H1 (cell line): ENCODE measurements at regions not wholly inside any gene's neighbourhood (a gene's known extent, or its start where the extent isn't known, plus 50 kb on each side); places are given as distances from the start of the nearest gene placed in this dataset.

ENCODE experiments used
- CTCF ChIA-PET: fragments of 300-600 bp; sonication (Branson Sonifier 250); formaldehyde crosslinking; loops from one replicate; lab custom pipeline; 2021; ENCODE audit not compliant: partially characterized antibody; lab: Charles Lee
- POLR2A ChIA-PET: fragments of 300-600 bp; sonication (Branson Sonifier 250); formaldehyde crosslinking; loops from one replicate; lab custom pipeline; 2021; ENCODE audit warnings: inconsistent platforms; ENCODE audit not compliant: partially characterized antibody; lab: Charles Lee
- DNase-seq, 2 experiments: peaks; one replicate each; pipeline versions ENCODE4 v3.0.0 to v3.0.0-alpha.2; 2010 to 2022; ENCODE audit warnings: low spot score in 2 of 2, low read depth in 1 of 2, mixed read lengths in 1 of 2
- FAIRE-seq: peaks from 2 replicates; lab custom pipeline; 2011; peaks lifted over from hg19 to GRCh38; lab: Jason Lieb, UNC
- H2AFZ ChIP-seq: 2 replicates; pipeline ENCODE4 v1.8.1; 2012; ENCODE audit warnings: low read length, inconsistent platforms
- H2AK5ac ChIP-seq: 2 replicates; pipeline ENCODE4 v1.6.1; 2013; ENCODE audit warnings: low read depth, low read length
- H2BK120ac ChIP-seq: replicated peaks from 2 replicates; pipeline ENCODE3; 2013; ENCODE audit warnings: low read depth, low read length, inconsistent platforms
- H2BK12ac ChIP-seq: 2 replicates; pipeline ENCODE4 v1.6.1; 2013; ENCODE audit warnings: low read depth, low read length
- H2BK15ac ChIP-seq: 2 replicates; pipeline ENCODE4 v1.6.1; 2013; ENCODE audit warnings: low read length
- H2BK20ac ChIP-seq: 2 replicates; pipeline ENCODE4 v1.6.1; 2013; ENCODE audit warnings: low read length
- H2BK5ac ChIP-seq: 2 replicates; pipeline ENCODE4 v1.6.1; 2013; ENCODE audit warnings: low read depth, low read length
- H3K14ac ChIP-seq: 2 replicates; pipeline ENCODE4 v1.6.1; 2013; ENCODE audit warnings: inconsistent platforms; ENCODE audit not compliant: insufficient read length
- H3K18ac ChIP-seq: 2 replicates; pipeline ENCODE4 v1.6.1; 2013; ENCODE audit warnings: low read length; ENCODE audit errors: extremely low read depth
- H3K23ac ChIP-seq: 2 replicates; pipeline ENCODE4 v1.6.1; 2013; ENCODE audit warnings: inconsistent platforms; ENCODE audit not compliant: insufficient read length
- H3K23me2 ChIP-seq: 2 replicates; pipeline ENCODE4 v1.6.1; 2013; ENCODE audit warnings: low read depth, low read length
- H3K27ac ChIP-seq: 2 replicates; pipeline ENCODE4 v1.6.1; 2011; ENCODE audit warnings: low read depth, low read length, inconsistent platforms
- H3K27me3 ChIP-seq, 4 experiments: replicated peaks in 1 of 4; 1 replicate in 1 of 4; 2 replicates in 3 of 4; pipeline versions ENCODE4 v1.6.1 to v1.8.1; 2011 to 2013; ENCODE audit warnings: low read length in 3 of 4, mild to moderate bottlenecking in 3 of 4, inconsistent platforms in 2 of 4, mixed read lengths in 2 of 4, moderate library complexity in 1 of 4; ENCODE audit not compliant: control insufficient read depth in 3 of 4, insufficient read depth in 3 of 4; ENCODE audit errors: extremely low read depth in 1 of 4
- H3K36me3 ChIP-seq, 4 experiments: 2 replicates each; pipeline versions ENCODE4 v1.6.1 to v1.8.1; 2011 to 2013; ENCODE audit warnings: mild to moderate bottlenecking in 4 of 4, low read length in 3 of 4, moderate library complexity in 2 of 4, control low read depth in 1 of 4, inconsistent platforms in 1 of 4; ENCODE audit not compliant: insufficient read depth in 4 of 4, control insufficient read depth in 2 of 4
- H3K4ac ChIP-seq: replicated peaks from 2 replicates; pipeline ENCODE3; 2013; ENCODE audit warnings: low read length, low read depth, mixed read lengths, inconsistent platforms; ENCODE audit not compliant: insufficient read length
- H3K4me1 ChIP-seq, 4 experiments: replicated peaks in 1 of 4; 1 replicate in 1 of 4; 2 replicates in 3 of 4; pipeline versions ENCODE4 v1.6.1 to v1.8.1; 2011 to 2013; ENCODE audit warnings: low read length in 3 of 4, inconsistent platforms in 2 of 4, mixed read lengths in 1 of 4; ENCODE audit not compliant: insufficient read depth in 4 of 4, control insufficient read depth in 3 of 4
- H3K4me2 ChIP-seq, 2 experiments: 2 replicates each; pipeline versions ENCODE4 v1.6.1 to v1.8.1; 2011 to 2013; ENCODE audit warnings: low read depth in 2 of 2, low read length in 2 of 2, control low read depth in 1 of 2, inconsistent platforms in 1 of 2, mild to moderate bottlenecking in 1 of 2; ENCODE audit not compliant: insufficient read depth in 1 of 2
- H3K4me3 ChIP-seq, 4 experiments: fragments of 200-600, 300-600 bp in 1 of 4; sonication (generic), shearing (Covaris generic), sonication (Bioruptor Twin) in 1 of 4; 2 replicates each; pipeline versions ENCODE4 v1.5.1 to v1.8.1; 2011 to 2016; ENCODE audit warnings: low read length in 4 of 4, low read depth in 3 of 4, control low read depth in 2 of 4, inconsistent platforms in 2 of 4, mild to moderate bottlenecking in 2 of 4, mixed read lengths in 1 of 4, moderate library complexity in 1 of 4; ENCODE audit not compliant: insufficient read depth in 2 of 4; ENCODE audit errors: extremely low read depth in 1 of 4
- H3K56ac ChIP-seq: replicated peaks from 2 replicates; pipeline ENCODE3; 2013; ENCODE audit warnings: low read depth, mild to moderate bottlenecking, mixed read lengths, low read length, inconsistent platforms; ENCODE audit not compliant: insufficient read length
- H3K79me1 ChIP-seq: 2 replicates; pipeline ENCODE4 v1.6.1; 2013; ENCODE audit warnings: low read depth, low read length, control low read depth
- H3K79me2 ChIP-seq, 2 experiments: 2 replicates each; pipeline versions ENCODE4 v1.6.1 to v1.8.1; 2012 to 2013; ENCODE audit warnings: low read length in 2 of 2, mild to moderate bottlenecking in 2 of 2, inconsistent platforms in 1 of 2; ENCODE audit not compliant: insufficient read depth in 2 of 2, control insufficient read depth in 1 of 2
- H3K9ac ChIP-seq, 4 experiments: replicated peaks in 1 of 4; 1 replicate in 1 of 4; 2 replicates in 3 of 4; pipeline versions ENCODE4 v1.6.1 to v1.8.1; 2011 to 2013; ENCODE audit warnings: low read depth in 3 of 4, low read length in 3 of 4, control low read depth in 2 of 4, mild to moderate bottlenecking in 2 of 4, moderate library complexity in 2 of 4, inconsistent platforms in 1 of 4; ENCODE audit errors: extremely low read depth in 1 of 4
- H3K9me3 ChIP-seq, 2 experiments: 2 replicates each; pipeline versions ENCODE4 v1.6.1 to v1.8.1; 2012 to 2013; ENCODE audit warnings: mild to moderate bottlenecking in 2 of 2, moderate library complexity in 2 of 2, control low read depth in 1 of 2, inconsistent platforms in 1 of 2, low read depth in 1 of 2, low read length in 1 of 2, mixed read lengths in 1 of 2; ENCODE audit not compliant: insufficient read depth in 2 of 2
- H4K20me1 ChIP-seq, 2 experiments: replicated peaks in 1 of 2; 2 replicates each; pipeline versions ENCODE3 to v1.8.1; 2011 to 2013; ENCODE audit warnings: inconsistent platforms in 2 of 2, low read length in 2 of 2, mild to moderate bottlenecking in 1 of 2; ENCODE audit not compliant: insufficient read depth in 2 of 2, control insufficient read depth in 1 of 2
- H4K5ac ChIP-seq: 2 replicates; pipeline ENCODE4 v1.6.1; 2013; ENCODE audit warnings: low read length, low read depth, mixed read lengths, inconsistent platforms; ENCODE audit not compliant: insufficient read length
- H4K8ac ChIP-seq: 2 replicates; pipeline ENCODE4 v1.8.0; 2013; ENCODE audit warnings: mild to moderate bottlenecking, moderate library complexity, low read length, inconsistent platforms; ENCODE audit not compliant: insufficient read depth; ENCODE audit errors: extremely low read depth
- H4K91ac ChIP-seq: replicated peaks from 2 replicates; pipeline ENCODE3; 2013; ENCODE audit warnings: low read length, mixed read lengths, inconsistent platforms; ENCODE audit not compliant: insufficient read length
- JUND ChIP-seq: IDR thresholded peaks from 2 replicates; pipeline ENCODE4 v1.6.1; 2011; ENCODE audit warnings: mild to moderate bottlenecking, improper control_type of control experiment, low read length
- RFX5 ChIP-seq: IDR thresholded peaks from 2 replicates; pipeline ENCODE4 v1.6.1; 2011; ENCODE audit warnings: low read depth, low read length, improper control_type of control experiment, borderline replicate concordance
- ZNF274 ChIP-seq: IDR thresholded peaks from 2 replicates; pipeline ENCODE4 v1.7.0; 2012; ENCODE audit warnings: low read length, borderline replicate concordance; ENCODE audit errors: extremely low read depth
- WGBS, 2 experiments: shearing (Covaris generic) in 1 of 2; methylation state at CpG; one replicate each; pipeline versions ENCODE4 v1.1.6 to v1.1.7; 2013 to 2015; ENCODE audit warnings: low lambda C conversion rate in 2 of 2, mixed read lengths in 2 of 2, inconsistent platforms in 1 of 2, low coverage in 1 of 2, missing lambda C conversion rate in 1 of 2; ENCODE audit not compliant: insufficient replicate concordance in 2 of 2, insufficient coverage in 1 of 2, insufficient read length in 1 of 2; ENCODE audit errors: extremely low coverage in 1 of 2, missing lambda C conversion rate in 1 of 2; 5-methylcytosine and 5-hydroxymethylcytosine counted together

GRCh38 chr13:34151885-34152284, 333.9 kb downstream of the RFC3 start:
- Histone ChIP-seq H2BK20ac (no peak overlapping the region), H3K79me2 (no peaks in the 10 kb centered on the region), H3K56ac (no peak overlapping the region), H4K20me1 (no peaks in the 10 kb centered on the region), H3K9ac (no peak overlapping the region), H2AK5ac (no peak overlapping the region), H3K4me3 (no peak overlapping the region), H3K27me3 (no peaks in the 10 kb centered on the region; a peak in 1 of 7 replicates), H2BK5ac (no peak overlapping the region), H3K18ac (no peak overlapping the region), H3K23me2 (no peaks in the 10 kb centered on the region), H2BK120ac (no peak overlapping the region), H3K4ac (no peak overlapping the region), H3K14ac (no peak overlapping the region), H4K91ac (no peak overlapping the region), H3K23ac (no peak overlapping the region), H4K5ac (no peak overlapping the region), H2AFZ (no peak overlapping the region), H2BK15ac (no peak overlapping the region), H3K79me1 (no peaks in the 10 kb centered on the region), H2BK12ac (no peak overlapping the region), H3K36me3 (no peaks in the 10 kb centered on the region), H3K27ac (no peak overlapping the region), H3K4me1 (peaks cover 0 to 8% (median 0%) of the 10 kb centered on the region in 4 experiments; a peak in 2 of 7 replicates), H3K4me2 (no peak overlapping the region), H3K9me3 (no peaks in the 10 kb centered on the region), H4K8ac (no peak overlapping the region)
- FAIRE-seq: no peak
- no peak for DNase-seq
- ChIA-PET POLR2A (no interaction called here), CTCF (interaction anchor here (1.4 kb wide), 1 partner anchor 1013 kb away, joined by 3 read pairs; no protein-coding TSS in a partner anchor)
- WGBS, 2 experiments: 96% methylated on average over 1 of the region's 1 CpG; no CpG with 5 or more reads in 1 of the 2 experiments
- TF ChIP-seq RFX5 (no peak), JUND (no peak), ZNF274 (no peak)
